Spleen (tissue), 11 donors: ENCODE measurements at regions not wholly inside any gene's neighbourhood (a gene's known extent, or its start where the extent isn't known, plus 50 kb on each side); places are given as distances from the start of the nearest gene placed in this dataset.

Experiments used
- DNase-seq: peaks from one replicate; pipeline ENCODE4 v3.0.0-alpha.2; 2020
- H3K27ac ChIP-seq, 8 donors: fragments of 200-600 bp; sonication (generic) in 7 of 8; 1 replicate in 4 of 8; 2 replicates in 4 of 8; pipeline versions ENCODE4 v1.5.0 to v1.8.0; 2016 to 2021; ENCODE audit warnings: inconsistent platforms in 4 of 8, mild to moderate bottlenecking in 4 of 8, moderate library complexity in 1 of 8
- H3K27me3 ChIP-seq, 7 donors: fragments of 200-600 bp; sonication (generic) in 6 of 7; replicated peaks in 1 of 7; 1 replicate in 4 of 7; 2 replicates in 3 of 7; pipeline versions ENCODE4 v1.5.0 to v1.8.0; 2016 to 2021; ENCODE audit warnings: inconsistent platforms in 3 of 7, mild to moderate bottlenecking in 1 of 7
- H3K36me3 ChIP-seq, 6 donors: fragments of 200-600 bp; sonication (generic) in 5 of 6; 1 replicate in 4 of 6; 2 replicates in 2 of 6; pipeline versions ENCODE4 v1.5.0 to v1.8.0; 2016 to 2021; ENCODE audit warnings: inconsistent platforms in 2 of 6
- H3K4me1 ChIP-seq, 6 donors: fragments of 200-600 bp; sonication (generic) in 5 of 6; 1 replicate in 3 of 6; 2 replicates in 3 of 6; pipeline versions ENCODE4 v1.5.0 to v1.8.0; 2016 to 2021; ENCODE audit warnings: inconsistent platforms in 3 of 6
- H3K4me3 ChIP-seq, 8 donors: fragments of 200-600 bp; sonication (generic) in 7 of 8; 1 replicate in 4 of 8; 2 replicates in 4 of 8; pipeline versions ENCODE4 v1.5.0 to v1.8.0; 2016 to 2021; ENCODE audit warnings: inconsistent platforms in 4 of 8, mild to moderate bottlenecking in 4 of 8, moderate library complexity in 2 of 8
- H3K9me3 ChIP-seq, 8 donors: fragments of 200-600 bp; sonication (generic) in 7 of 8; 1 replicate in 4 of 8; 2 replicates in 4 of 8; pipeline versions ENCODE4 v1.5.0 to v1.8.0; 2016 to 2021; ENCODE audit warnings: inconsistent platforms in 4 of 8
- POLR2A ChIP-seq, 3 donors: fragments of 450-650 bp; IDR thresholded peaks; one replicate each; pipeline ENCODE4 v1.5.1; 2017; ENCODE audit warnings: antibody characterized with exemption in 3 of 3, mild to moderate bottlenecking in 1 of 3
- POLR2AphosphoS5 ChIP-seq, 3 donors: sonication (generic); formaldehyde crosslinking; IDR thresholded peaks; one replicate each; pipeline ENCODE4 v1.5.1; 2017; ENCODE audit warnings: antibody characterized with exemption in 3 of 3
- WGBS, 5 donors: extraction: QIAGEN DNeasy Blood & Tissue Kit in 3 of 5; methylation state at CpG; one replicate each; pipeline versions ENCODE4 v1.1.5 to v1.1.7; 2013 to 2018; 5-methylcytosine and 5-hydroxymethylcytosine counted together
- intact Hi-C: fragments of 100-400 bp; cut with DNase I; formaldehyde crosslinking; loops from one replicate; pipeline ENCODE4 v1.15.0; 2023; ENCODE audit warnings: low total_unique reads
- TF ChIP-seq, protein P1 (sequence below), 11 experiments: fragments of 200-600 bp in 7 of 11; fragments of 450-650 bp in 4 of 11; sonication (generic) in 4 of 11; IDR thresholded peaks in 8 of 11; conservative IDR thresholded peaks in 3 of 11; 1 replicate in 7 of 11; 2 replicates in 4 of 11; pipeline versions ENCODE4 v1.4.0 to v1.8.0; 2016 to 2021; ENCODE audit warnings: antibody characterized with exemption in 11 of 11, inconsistent platforms in 4 of 11, mild to moderate bottlenecking in 1 of 11
- donor health status: healthy with polysubstance abuse.
- donor health status: DM: no; HTN: no; CAD: no; lungs with moderate emphysema.
- donor health status: DM: no; HTN: no; CAD: no.
- donor health status: Bipolar disorder and iron deficiency.
- donor health status: healthy.
- donor health status: DM: no; HTN: no; CAD: no.
- donor health status: DM: yes; HTN: yes; CAD: no.

DNA sequence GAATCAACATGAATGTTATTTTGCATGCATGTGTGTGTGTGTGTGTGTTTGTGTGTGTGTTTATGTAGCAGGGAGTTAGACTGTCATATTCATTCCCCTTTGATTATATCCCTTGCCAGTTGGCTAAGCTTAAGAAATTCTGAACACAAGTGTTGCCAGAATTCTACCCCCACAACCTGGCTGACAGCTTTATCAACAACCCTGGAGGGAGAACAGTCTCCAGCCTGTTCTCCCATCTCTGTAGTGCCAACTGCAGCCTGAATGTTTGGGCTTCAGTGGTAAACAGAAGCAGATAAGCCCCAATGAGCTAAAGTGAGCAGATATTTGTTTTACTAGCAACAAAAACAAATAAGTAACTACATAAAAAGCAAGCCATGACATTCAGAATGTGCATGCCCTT lies 162.6 kb upstream of the ABI3BP start:
- TF ChIP-seq, protein P1, sequence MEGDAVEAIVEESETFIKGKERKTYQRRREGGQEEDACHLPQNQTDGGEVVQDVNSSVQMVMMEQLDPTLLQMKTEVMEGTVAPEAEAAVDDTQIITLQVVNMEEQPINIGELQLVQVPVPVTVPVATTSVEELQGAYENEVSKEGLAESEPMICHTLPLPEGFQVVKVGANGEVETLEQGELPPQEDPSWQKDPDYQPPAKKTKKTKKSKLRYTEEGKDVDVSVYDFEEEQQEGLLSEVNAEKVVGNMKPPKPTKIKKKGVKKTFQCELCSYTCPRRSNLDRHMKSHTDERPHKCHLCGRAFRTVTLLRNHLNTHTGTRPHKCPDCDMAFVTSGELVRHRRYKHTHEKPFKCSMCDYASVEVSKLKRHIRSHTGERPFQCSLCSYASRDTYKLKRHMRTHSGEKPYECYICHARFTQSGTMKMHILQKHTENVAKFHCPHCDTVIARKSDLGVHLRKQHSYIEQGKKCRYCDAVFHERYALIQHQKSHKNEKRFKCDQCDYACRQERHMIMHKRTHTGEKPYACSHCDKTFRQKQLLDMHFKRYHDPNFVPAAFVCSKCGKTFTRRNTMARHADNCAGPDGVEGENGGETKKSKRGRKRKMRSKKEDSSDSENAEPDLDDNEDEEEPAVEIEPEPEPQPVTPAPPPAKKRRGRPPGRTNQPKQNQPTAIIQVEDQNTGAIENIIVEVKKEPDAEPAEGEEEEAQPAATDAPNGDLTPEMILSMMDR (IDR thresholded peaks at IDR 0.05 in 8 of 11, conservative IDR thresholded peaks at IDR 0.05 in 3 of 11): no peak
- TF ChIP-seq POLR2AphosphoS5 (IDR thresholded peaks at IDR 0.05) (no peak), POLR2A (IDR thresholded peaks at IDR 0.05) (no peak)
- Histone ChIP-seq H3K27me3 (no peaks in the 10 kb centered on the region), H3K36me3 (no peaks in the 10 kb centered on the region), H3K9me3 (no peaks in the 10 kb centered on the region), H3K27ac (no peak overlapping the region), H3K4me1 (no peaks in the 10 kb centered on the region), H3K4me3 (no peak overlapping the region)
- no peak for DNase-seq
- intact Hi-C loops: no loop called here

DNA sequence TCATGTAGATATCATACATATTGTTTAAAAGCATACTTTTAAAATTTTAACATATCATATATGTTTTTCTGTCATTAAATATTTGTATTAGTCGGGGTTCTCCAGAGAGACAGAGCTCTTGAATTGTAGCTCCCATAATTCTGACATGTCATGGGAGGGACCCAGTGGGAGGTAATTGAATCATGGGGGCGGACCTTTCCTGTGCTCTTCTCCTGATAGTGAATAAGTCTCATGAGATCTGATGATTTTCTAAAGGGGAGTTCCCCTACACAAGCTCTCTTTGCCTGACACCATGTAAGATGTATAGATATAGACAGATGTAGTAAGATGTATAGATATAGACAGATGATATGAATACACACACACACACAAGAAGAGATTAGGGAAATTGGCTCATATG lies 161.2 kb upstream of the ABI3BP start:
- H3K27me3 ChIP-seq: peaks cover 0 to 4% (median 0%) of the 10 kb centered on the region in 7 donors
- H3K4me3 ChIP-seq: no peak overlapping the region
- DNase-seq: no peak
- no peaks in the 10 kb centered on the region for H3K4me1 ChIP-seq
- H3K27ac ChIP-seq: no peak overlapping the region
- intact Hi-C loops: no loop called here
- 81 to 95% (median 90%) methylated on average over 2 of the region's 2 CpGs for WGBS, 5 donors
- H3K36me3 ChIP-seq: no peaks in the 10 kb centered on the region
- TF ChIP-seq, protein P1 (IDR thresholded peaks at IDR 0.05 in 8 of 11, conservative IDR thresholded peaks at IDR 0.05 in 3 of 11): no peak
- TF ChIP-seq POLR2AphosphoS5 (IDR thresholded peaks at IDR 0.05) (no peak), POLR2A (IDR thresholded peaks at IDR 0.05) (no peak)
- H3K9me3 ChIP-seq: no peaks in the 10 kb centered on the region

GRCh38 chr3:101151286-101151913 lies 158.2 kb upstream of the ABI3BP start:
- Histone ChIP-seq H3K9me3 (no peaks in the 10 kb centered on the region), H3K4me1 (no peaks in the 10 kb centered on the region), H3K36me3 (no peaks in the 10 kb centered on the region), H3K4me3 (no peak overlapping the region), H3K27me3 (peaks cover 0 to 4% (median 0%) of the 10 kb centered on the region in 7 donors), H3K27ac (no peak overlapping the region)
- TF ChIP-seq POLR2A (IDR thresholded peaks at IDR 0.05) (no peak), POLR2AphosphoS5 (IDR thresholded peaks at IDR 0.05) (no peak)
- TF ChIP-seq, protein P1 (IDR thresholded peaks at IDR 0.05 in 8 of 11, conservative IDR thresholded peaks at IDR 0.05 in 3 of 11): no peak
- intact Hi-C loops: no loop called here
- DNase-seq: no peak
- 72 to 88% (median 77%) methylated on average over 3 of the region's 3 CpGs for WGBS, 5 donors

GRCh38 chr3:101150504-101150903 lies 157.3 kb upstream of the ABI3BP start:
- DNase-seq: no peak
- H3K4me3 ChIP-seq: no peak overlapping the region
- H3K4me1 ChIP-seq: no peaks in the 10 kb centered on the region
- intact Hi-C loops: no loop called here
- H3K27me3 ChIP-seq: peaks cover 0 to 4% (median 0%) of the 10 kb centered on the region in 7 donors
- no peaks in the 10 kb centered on the region for H3K36me3 ChIP-seq
- no peaks in the 10 kb centered on the region for H3K9me3 ChIP-seq
- H3K27ac ChIP-seq: no peak overlapping the region
- 67 to 81% (median 79%) methylated on average over 2 of the region's 2 CpGs for WGBS, 5 donors
- TF ChIP-seq, protein P1 (IDR thresholded peaks at IDR 0.05 in 8 of 11, conservative IDR thresholded peaks at IDR 0.05 in 3 of 11): no peak
- TF ChIP-seq POLR2AphosphoS5 (IDR thresholded peaks at IDR 0.05) (no peak), POLR2A (IDR thresholded peaks at IDR 0.05) (no peak)
